Astrocyte (in vitro differentiated cells and primary cell): ENCODE measurements at regions not wholly inside any gene's neighbourhood (a gene's known extent, or its start where the extent isn't known, plus 50 kb on each side); places are given as distances from the start of the nearest gene placed in this dataset.

Experiments
- DNase-seq: peaks from one replicate; pipeline ENCODE4 v3.0.0-alpha.2; 2010; ENCODE audit warnings: low read depth
- FAIRE-seq: peaks from 2 replicates; lab custom pipeline; 2011; peaks lifted over from hg19 to GRCh38; lab: Jason Lieb, UNC
- H2AFZ ChIP-seq: 2 replicates; pipeline ENCODE4 v1.6.0; 2012; ENCODE audit warnings: low read depth, low read length, inconsistent platforms
- H3K27ac ChIP-seq: 2 replicates; pipeline ENCODE4 v1.5.1; 2011; ENCODE audit warnings: low read depth, low read length, inconsistent platforms
- H3K27me3 ChIP-seq: 2 replicates; pipeline ENCODE4 v1.6.0; 2011; ENCODE audit warnings: low read length, inconsistent platforms; ENCODE audit not compliant: insufficient read depth
- H3K36me3 ChIP-seq: 2 replicates; pipeline ENCODE4 v1.5.1; 2011; ENCODE audit warnings: low read length, inconsistent platforms; ENCODE audit not compliant: insufficient read depth
- H3K4me1 ChIP-seq: 2 replicates; pipeline ENCODE4 v1.5.1; 2011; ENCODE audit warnings: low read length, inconsistent platforms; ENCODE audit not compliant: insufficient read depth
- H3K4me2 ChIP-seq: 2 replicates; pipeline ENCODE4 v1.6.0; 2012; ENCODE audit warnings: low read length, inconsistent platforms
- H3K4me3 ChIP-seq: 2 replicates; pipeline ENCODE4 v1.5.1; 2011; ENCODE audit warnings: low read depth, mild to moderate bottlenecking, low read length, inconsistent platforms; ENCODE audit not compliant: insufficient read depth
- H3K79me2 ChIP-seq: 2 replicates; pipeline ENCODE4 v1.6.0; 2012; ENCODE audit warnings: mild to moderate bottlenecking, low read length, inconsistent platforms; ENCODE audit not compliant: insufficient read depth
- H3K9ac ChIP-seq: 2 replicates; pipeline ENCODE4 v1.6.0; 2012; ENCODE audit warnings: mild to moderate bottlenecking, low read length, inconsistent platforms
- H3K9me3 ChIP-seq: 2 replicates; pipeline ENCODE4 v1.5.1; 2012; ENCODE audit warnings: low read depth, mild to moderate bottlenecking, low read length, inconsistent platforms; ENCODE audit not compliant: insufficient read depth
- H4K20me1 ChIP-seq: 2 replicates; pipeline ENCODE4 v1.6.0; 2012; ENCODE audit warnings: low read length, inconsistent platforms; ENCODE audit not compliant: insufficient read depth
- H3K27ac Mint-ChIP-seq: one replicate; pipeline ENCODE4 v1.8.0; 2021; ENCODE audit warnings: mild to moderate bottlenecking, mixed read lengths; ENCODE audit not compliant: unreplicated experiment
- H3K27me3 Mint-ChIP-seq: one replicate; pipeline ENCODE4 v1.8.0; 2021; ENCODE audit warnings: low read depth, mixed read lengths; ENCODE audit not compliant: unreplicated experiment
- H3K36me3 Mint-ChIP-seq: one replicate; pipeline ENCODE4 v1.8.0; 2021; ENCODE audit warnings: low read depth, mixed read lengths; ENCODE audit not compliant: unreplicated experiment
- H3K4me1 Mint-ChIP-seq: one replicate; pipeline ENCODE4 v1.8.0; 2021; ENCODE audit warnings: low read depth, mixed read lengths; ENCODE audit not compliant: unreplicated experiment
- H3K4me3 Mint-ChIP-seq: one replicate; pipeline ENCODE4 v1.8.0; 2021; ENCODE audit warnings: mild to moderate bottlenecking, moderate library complexity, mixed read lengths; ENCODE audit not compliant: unreplicated experiment
- H3K9me3 Mint-ChIP-seq: one replicate; pipeline ENCODE4 v1.8.0; 2021; ENCODE audit warnings: mild to moderate bottlenecking, mixed read lengths; ENCODE audit not compliant: unreplicated experiment
- EZH2 ChIP-seq: IDR thresholded peaks from 2 replicates; pipeline ENCODE4 v1.6.1; 2012; ENCODE audit warnings: mild to moderate bottlenecking, low read length, inconsistent platforms; ENCODE audit not compliant: insufficient read depth
- TF ChIP-seq, protein P1 (sequence below): IDR thresholded peaks from 2 replicates; pipeline ENCODE4 v1.5.1; 2011; ENCODE audit warnings: low read depth, mild to moderate bottlenecking, inconsistent platforms, low read length, moderate library complexity; ENCODE audit not compliant: insufficient read depth

DNA sequence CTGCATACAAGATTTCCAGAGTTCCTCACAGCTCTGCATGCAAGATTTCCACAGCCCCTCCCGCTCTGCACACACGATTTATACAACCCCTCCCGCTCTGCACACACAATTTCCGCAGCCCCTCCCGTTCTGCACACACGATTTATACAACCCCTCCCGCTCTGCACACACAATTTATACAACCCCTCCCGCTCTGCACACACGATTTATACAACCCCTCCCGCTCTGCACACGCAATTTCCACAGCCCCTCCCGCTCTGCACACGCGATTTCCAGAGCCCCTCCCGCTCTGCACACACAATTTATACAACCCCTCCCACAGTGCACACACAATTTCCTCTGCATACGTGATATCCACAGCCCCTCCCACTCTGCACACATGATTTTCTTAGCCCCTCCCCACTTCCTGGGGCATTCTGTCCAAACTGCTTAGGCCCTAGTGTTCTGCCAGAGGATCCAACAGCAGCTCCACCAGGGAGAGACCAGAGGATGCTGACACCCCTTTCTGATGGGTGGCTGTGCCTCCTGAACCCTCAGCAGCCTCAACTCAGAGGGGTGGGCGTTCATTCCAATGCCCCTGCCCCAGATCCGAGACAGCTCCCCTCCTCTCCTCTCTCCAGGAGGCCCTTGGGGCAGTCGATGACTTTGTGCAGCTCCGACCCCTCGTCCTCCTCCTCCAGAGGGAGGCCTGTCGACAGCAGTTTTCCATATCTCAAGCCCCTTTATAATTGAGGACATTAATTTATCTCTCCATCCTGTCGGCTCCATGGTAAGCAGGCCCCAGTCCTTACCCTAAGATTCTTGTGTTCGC is 671.7 kb downstream of the BRD1 start:
- Mint-ChIP-seq H3K9me3 (no peaks in the 10 kb centered on the region), H3K36me3 (no peaks in the 10 kb centered on the region), H3K27me3 (peaks cover 32% of the 10 kb centered on the region), H3K4me1 (no peaks in the 10 kb centered on the region), H3K27ac (no peak overlapping the region), H3K4me3 (no peak overlapping the region)
- Histone ChIP-seq H3K27ac (no peak overlapping the region), H3K4me1 (no peaks in the 10 kb centered on the region), H2AFZ (no peak overlapping the region), H3K4me2 (no peak overlapping the region), H3K79me2 (no peaks in the 10 kb centered on the region), H3K36me3 (no peaks in the 10 kb centered on the region), H4K20me1 (no peaks in the 10 kb centered on the region), H3K9me3 (peaks cover 4% of the 10 kb centered on the region), H3K27me3 (no peaks in the 10 kb centered on the region), H3K9ac (no peak overlapping the region), H3K4me3 (no peak overlapping the region)
- no peak for FAIRE-seq
- TF ChIP-seq, protein P1, sequence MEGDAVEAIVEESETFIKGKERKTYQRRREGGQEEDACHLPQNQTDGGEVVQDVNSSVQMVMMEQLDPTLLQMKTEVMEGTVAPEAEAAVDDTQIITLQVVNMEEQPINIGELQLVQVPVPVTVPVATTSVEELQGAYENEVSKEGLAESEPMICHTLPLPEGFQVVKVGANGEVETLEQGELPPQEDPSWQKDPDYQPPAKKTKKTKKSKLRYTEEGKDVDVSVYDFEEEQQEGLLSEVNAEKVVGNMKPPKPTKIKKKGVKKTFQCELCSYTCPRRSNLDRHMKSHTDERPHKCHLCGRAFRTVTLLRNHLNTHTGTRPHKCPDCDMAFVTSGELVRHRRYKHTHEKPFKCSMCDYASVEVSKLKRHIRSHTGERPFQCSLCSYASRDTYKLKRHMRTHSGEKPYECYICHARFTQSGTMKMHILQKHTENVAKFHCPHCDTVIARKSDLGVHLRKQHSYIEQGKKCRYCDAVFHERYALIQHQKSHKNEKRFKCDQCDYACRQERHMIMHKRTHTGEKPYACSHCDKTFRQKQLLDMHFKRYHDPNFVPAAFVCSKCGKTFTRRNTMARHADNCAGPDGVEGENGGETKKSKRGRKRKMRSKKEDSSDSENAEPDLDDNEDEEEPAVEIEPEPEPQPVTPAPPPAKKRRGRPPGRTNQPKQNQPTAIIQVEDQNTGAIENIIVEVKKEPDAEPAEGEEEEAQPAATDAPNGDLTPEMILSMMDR, result no peak
- TF ChIP-seq EZH2, result no peak
- DNase-seq, result no peak

DNA sequence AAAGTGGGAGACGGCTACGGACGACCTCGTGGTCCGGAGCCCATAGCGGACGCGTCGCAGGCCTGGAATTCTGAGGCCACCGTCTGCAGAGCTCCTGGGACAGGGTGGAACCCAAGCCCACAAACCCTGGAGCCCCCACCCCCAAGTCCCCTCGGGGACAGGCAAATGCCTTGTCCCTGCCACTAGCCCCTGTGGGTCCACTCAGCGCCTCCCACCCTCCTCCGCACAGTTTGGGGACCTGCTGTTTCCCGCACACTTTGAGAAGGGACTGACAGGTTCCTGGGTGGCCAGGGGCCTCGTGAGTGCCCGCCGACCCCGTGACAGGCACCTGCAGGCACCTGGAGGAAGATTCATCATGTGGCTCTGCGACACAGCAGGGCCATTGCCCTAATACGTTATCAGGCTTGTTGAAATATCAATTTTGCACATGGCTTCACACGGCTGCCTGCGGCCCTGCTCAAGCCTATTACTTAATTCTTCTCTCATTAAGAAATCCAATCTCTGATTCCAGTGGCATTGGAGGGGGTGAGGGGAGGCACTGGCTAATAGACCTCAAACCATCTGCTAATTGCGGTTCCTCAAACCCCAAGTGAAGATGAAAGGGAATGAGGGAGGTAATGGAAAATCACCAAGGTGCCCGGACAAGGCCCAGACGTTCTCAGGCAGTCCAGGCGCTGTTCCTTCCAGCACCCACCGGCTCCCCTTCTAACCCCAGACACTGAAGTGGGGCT is 672.5 kb downstream of the BRD1 start:
- H3K4me2 ChIP-seq, result no peak overlapping the region
- TF ChIP-seq, protein P1, result no peak
- no peak for TF ChIP-seq EZH2
- no peaks in the 10 kb centered on the region for H3K36me3 Mint-ChIP-seq
- no peak for FAIRE-seq
- H3K4me3 Mint-ChIP-seq, result no peak overlapping the region
- H4K20me1 ChIP-seq, result no peaks in the 10 kb centered on the region
- H3K9me3 ChIP-seq, result peaks cover 4% of the 10 kb centered on the region
- H2AFZ ChIP-seq, result no peak overlapping the region
- peaks cover 33% of the 10 kb centered on the region for H3K27me3 Mint-ChIP-seq
- H3K27ac Mint-ChIP-seq, result no peak overlapping the region
- no peaks in the 10 kb centered on the region for H3K36me3 ChIP-seq
- DNase-seq, result no peak
- no peaks in the 10 kb centered on the region for H3K4me1 ChIP-seq
- no peak overlapping the region for H3K4me3 ChIP-seq
- H3K79me2 ChIP-seq, result no peaks in the 10 kb centered on the region
- H3K9ac ChIP-seq, result no peak overlapping the region
- H3K27ac ChIP-seq, result no peak overlapping the region
- H3K27me3 ChIP-seq, result no peaks in the 10 kb centered on the region
- H3K4me1 Mint-ChIP-seq, result no peaks in the 10 kb centered on the region
- no peaks in the 10 kb centered on the region for H3K9me3 Mint-ChIP-seq

DNA sequence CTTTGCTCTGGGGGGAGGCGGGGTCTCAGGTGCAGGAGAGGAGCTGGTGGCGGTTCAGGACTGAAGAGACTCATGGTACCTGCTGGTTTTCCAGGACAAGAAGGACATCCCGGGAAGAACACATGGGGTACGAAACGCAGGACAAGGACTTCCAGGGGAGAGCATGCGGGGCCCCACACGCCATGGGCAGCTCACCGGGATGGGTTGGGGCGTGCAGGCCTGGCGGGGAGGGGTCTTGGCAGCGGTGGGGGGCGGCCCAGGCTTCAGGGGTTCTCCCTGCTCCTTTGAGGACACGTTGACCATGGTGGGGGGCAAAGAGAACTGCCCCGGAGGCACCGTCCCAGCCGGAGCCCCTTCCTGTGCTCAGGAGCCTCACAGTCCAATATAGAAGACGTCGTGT is 673.2 kb downstream of the BRD1 start:
- H3K9me3 ChIP-seq, result peaks cover 4% of the 10 kb centered on the region
- no peak overlapping the region for H3K4me3 Mint-ChIP-seq

More for the DNA sequence above, 673.2 kb downstream of the BRD1 start:
- Histone ChIP-seq H3K4me1 (no peaks in the 10 kb centered on the region), H3K4me2 (no peak overlapping the region), H3K36me3 (no peaks in the 10 kb centered on the region), H3K27ac (no peak overlapping the region), H2AFZ (no peak overlapping the region), H3K4me3 (no peak overlapping the region), H3K79me2 (no peaks in the 10 kb centered on the region), H4K20me1 (no peaks in the 10 kb centered on the region), H3K27me3 (no peaks in the 10 kb centered on the region), H3K9ac (no peak overlapping the region)
- H3K4me1 Mint-ChIP-seq, result no peaks in the 10 kb centered on the region
- FAIRE-seq (no peak), DNase-seq (no peak)
- H3K36me3 Mint-ChIP-seq, result no peaks in the 10 kb centered on the region
- TF ChIP-seq EZH2, result no peak
- TF ChIP-seq, protein P1, result no peak
- peaks cover 33% of the 10 kb centered on the region for H3K27me3 Mint-ChIP-seq
- H3K9me3 Mint-ChIP-seq, result no peaks in the 10 kb centered on the region
- no peak overlapping the region for H3K27ac Mint-ChIP-seq
